ENCODE measurements at regions not wholly inside any gene's neighbourhood (a gene's known extent, or its start where the extent isn't known, plus 50 kb on each side); places are given as distances from the start of the nearest gene placed in this dataset.

DNA sequence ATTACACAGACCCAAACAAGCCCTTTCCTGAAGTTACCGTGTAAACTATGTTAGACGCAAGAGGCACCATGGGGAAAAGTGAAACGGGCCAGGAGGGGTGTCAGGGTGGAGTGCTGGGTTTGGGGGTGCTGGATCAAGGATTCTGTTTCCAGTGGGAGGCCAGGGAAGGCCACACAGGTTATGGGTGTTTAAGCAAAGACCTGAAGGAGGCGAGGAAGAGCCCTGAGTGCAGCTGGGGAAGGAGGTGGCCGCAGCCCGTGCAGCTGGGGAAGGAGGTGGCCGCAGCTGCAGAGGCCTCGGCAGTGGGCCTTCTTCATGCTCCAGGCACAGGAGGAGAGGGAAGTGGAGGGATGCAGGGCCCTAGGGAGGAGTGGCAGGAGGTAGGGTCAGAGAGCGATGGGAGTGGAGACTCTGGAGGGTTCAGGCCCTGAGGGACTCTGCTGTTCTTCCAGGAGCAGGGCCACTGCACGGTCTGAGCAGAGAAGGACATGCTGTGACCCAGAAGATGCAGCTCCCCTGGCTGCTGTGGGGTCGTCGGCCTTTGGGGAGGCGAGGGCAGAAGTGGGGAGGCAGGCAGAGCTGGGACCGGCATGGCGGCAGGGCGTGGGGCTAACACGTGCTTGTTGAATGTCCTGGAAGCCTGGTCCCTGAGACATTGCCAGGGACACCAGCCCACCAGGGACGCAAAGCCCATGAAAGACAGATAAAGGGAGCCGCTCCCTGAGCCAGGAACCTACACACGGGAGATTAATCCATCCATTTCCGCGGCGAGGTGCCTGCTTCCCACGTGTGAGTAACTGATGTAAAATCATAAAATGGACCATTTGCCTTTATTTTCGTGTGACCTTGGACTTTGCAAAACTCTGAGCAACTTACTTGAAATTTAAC is 1049.1 kb downstream of the BRD1 start:
- TF ChIP-seq, protein P1, sequence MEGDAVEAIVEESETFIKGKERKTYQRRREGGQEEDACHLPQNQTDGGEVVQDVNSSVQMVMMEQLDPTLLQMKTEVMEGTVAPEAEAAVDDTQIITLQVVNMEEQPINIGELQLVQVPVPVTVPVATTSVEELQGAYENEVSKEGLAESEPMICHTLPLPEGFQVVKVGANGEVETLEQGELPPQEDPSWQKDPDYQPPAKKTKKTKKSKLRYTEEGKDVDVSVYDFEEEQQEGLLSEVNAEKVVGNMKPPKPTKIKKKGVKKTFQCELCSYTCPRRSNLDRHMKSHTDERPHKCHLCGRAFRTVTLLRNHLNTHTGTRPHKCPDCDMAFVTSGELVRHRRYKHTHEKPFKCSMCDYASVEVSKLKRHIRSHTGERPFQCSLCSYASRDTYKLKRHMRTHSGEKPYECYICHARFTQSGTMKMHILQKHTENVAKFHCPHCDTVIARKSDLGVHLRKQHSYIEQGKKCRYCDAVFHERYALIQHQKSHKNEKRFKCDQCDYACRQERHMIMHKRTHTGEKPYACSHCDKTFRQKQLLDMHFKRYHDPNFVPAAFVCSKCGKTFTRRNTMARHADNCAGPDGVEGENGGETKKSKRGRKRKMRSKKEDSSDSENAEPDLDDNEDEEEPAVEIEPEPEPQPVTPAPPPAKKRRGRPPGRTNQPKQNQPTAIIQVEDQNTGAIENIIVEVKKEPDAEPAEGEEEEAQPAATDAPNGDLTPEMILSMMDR (IDR thresholded peaks at IDR 0.05), result no peak
- TF ChIP-seq POLR2A (IDR thresholded peaks at IDR 0.05), result no peak

Data from esophagus squamous epithelium (tissue), 4 donors.